HG02610 (cell line): ENCODE measurements at regions not wholly inside any gene's neighbourhood (a gene's known extent, or its start where the extent isn't known, plus 50 kb on each side); places are given as distances from the start of the nearest gene placed in this dataset.

ENCODE experiments used
- ATAC-seq: cut with Tn5 transposase; IDR thresholded peaks from one replicate; pipeline ENCODE4 v1.9.1; 2021; ENCODE audit warnings: mild to moderate bottlenecking, moderate library complexity; ENCODE audit not compliant: unreplicated experiment

GRCh38 chr9:14031810-14032209 lies 282.1 kb downstream of the NFIB start:
- ATAC-seq, result no peak

GRCh38 chr9:14031060-14031414 lies 282.9 kb downstream of the NFIB start:
- ATAC-seq, result no peak

DNA sequence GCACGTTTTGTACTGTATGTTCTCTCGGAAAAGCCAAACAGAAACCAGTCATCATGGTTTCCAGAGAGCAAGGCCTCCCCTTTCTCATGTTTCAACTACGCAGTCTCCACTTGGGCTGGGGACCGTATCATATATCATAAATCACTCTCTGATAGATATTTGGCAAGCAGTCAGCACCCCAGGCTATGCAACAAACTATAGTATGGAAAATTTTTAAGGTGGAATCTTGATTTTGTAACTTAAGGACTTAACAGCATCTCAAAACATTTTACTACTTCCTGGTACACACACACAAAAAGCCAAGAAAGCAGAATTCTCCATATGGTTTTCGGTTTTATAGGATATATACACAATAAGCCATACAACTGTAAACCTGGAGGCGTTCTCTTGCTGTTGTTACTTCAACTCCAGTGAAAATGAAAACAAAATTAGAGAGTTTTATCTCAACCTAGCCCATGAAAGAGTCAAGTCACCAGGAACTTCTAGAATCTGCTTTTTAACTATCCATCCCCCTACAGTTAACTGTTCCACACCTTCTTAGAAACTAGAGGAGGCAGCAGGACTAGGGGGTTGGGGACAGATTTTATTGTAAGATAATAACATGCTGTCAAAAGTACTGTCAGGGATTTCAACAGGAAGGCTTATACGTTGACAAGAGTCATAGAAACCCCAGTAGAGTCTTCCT lies 283.4 kb downstream of the NFIB start:
- ATAC-seq, result no peak

DNA sequence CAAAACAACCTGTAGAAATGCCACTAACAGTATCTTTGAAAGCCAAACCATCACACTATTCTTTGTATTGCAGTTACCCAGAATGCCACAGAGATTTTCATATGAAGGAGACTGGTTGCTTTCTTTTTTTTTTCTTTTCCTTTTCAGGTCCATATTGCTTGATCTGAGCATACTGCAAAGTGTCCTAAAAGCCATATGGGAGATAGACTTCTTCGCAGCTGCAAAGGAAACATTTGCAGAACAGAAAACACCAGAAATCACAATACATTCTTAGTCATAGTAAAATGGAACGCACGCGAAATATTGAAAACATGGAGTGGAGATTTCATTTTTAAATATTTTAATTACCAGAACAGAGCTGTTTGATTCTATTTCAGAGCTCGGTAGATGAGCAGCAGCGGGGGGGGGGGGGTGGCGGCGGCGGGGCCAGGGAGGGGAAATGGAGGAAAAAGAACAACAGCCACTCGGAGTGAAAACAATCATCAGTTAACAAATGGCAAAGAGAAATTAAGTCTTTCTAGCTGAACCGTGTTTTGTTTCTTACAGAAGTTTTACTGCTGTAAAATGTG lies 284.1 kb downstream of the NFIB start:
- ATAC-seq, result no peak

DNA sequence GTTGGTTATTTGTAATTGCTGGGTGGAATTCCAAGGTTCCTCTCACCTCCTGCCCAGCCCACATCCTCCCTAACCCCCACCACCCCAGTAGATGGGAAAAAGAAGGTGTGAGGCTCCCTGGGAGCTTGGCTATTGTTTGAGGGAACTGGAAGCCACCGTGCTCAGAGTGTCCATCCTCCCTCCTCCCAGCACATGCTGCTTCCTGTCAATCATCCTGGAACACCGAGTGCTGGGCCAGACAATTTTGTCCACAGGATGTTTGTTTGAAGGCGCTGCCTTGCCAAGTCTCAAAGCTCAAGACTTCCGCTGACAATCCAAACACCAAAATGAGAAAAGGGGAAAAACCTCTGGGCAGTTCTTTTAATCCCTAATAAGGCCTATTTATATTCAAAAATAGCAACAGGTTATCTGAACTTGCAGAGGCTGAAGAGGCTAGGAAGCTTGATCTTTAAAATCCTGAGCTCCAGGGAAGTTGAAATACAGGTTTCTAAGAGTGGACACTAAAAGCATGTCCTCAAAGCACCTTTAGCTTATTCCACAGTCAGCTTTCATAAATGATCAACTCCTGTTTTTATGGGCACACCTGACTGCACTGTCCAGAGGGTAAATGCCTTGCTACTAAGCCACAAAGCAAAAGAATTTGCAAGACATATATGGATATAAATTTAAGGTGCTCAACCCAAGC lies 286.7 kb downstream of the NFIB start:
- ATAC-seq, result no peak

GRCh38 chr9:14025741-14026140 lies 288.2 kb downstream of the NFIB start:
- no peak for ATAC-seq

GRCh38 chr9:14023285-14023684 lies 290.7 kb downstream of the NFIB start:
- no peak for ATAC-seq

GRCh38 chr9:14021871-14022525 lies 291.9 kb downstream of the NFIB start:
- no peak for ATAC-seq

GRCh38 chr9:14018081-14018480 lies 295.9 kb downstream of the NFIB start:
- no peak for ATAC-seq

- ATAC-seq, result no peak
Measured at GRCh38 chr9:14014744-14015143, 299.2 kb downstream of the NFIB start.

DNA sequence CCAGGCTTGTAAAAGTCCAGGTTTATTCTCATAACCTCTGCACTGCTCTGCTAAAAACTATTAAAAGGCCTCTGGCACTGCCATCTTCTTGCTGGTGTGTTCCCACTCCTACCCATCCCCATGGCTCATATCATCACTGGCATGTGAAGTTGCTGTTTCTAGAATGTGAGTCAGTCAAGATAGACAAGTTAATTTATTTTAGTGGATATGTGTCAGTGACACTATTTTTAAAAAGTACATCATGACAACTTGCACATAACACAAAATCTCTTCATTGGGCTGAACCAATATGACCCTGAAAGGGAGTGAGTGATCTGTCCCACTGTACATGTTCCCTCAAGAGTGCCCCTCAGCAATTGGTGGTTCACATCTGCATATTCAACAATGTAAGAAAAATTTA lies 299.7 kb downstream of the NFIB start:
- no peak for ATAC-seq

- no peak for ATAC-seq
Measured at GRCh38 chr9:14011799-14012560, 302.0 kb downstream of the NFIB start.

GRCh38 chr9:14007190-14007769 lies 306.7 kb downstream of the NFIB start:
- no peak for ATAC-seq

GRCh38 chr9:14006386-14007187 lies 307.4 kb downstream of the NFIB start:
- no peak for ATAC-seq

DNA sequence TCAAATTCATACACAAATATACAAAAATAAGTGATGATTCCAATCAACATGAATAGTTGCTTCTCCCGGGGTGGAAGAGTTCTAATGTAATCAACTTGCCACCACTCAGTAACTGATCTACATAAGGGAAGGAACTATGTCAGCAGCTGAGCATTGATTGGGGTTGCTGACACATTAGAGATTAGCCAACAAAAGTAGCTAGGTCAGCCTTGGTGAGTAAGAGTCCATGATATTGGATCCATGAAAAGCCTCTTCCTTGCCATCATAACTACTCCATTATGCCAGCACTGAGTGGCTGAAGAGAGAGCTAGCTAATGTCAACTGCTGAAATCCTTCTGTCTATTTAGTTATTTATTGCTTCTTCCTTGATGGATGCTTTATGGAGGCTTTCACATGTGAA lies 309.8 kb downstream of the NFIB start:
- ATAC-seq, result no peak

DNA sequence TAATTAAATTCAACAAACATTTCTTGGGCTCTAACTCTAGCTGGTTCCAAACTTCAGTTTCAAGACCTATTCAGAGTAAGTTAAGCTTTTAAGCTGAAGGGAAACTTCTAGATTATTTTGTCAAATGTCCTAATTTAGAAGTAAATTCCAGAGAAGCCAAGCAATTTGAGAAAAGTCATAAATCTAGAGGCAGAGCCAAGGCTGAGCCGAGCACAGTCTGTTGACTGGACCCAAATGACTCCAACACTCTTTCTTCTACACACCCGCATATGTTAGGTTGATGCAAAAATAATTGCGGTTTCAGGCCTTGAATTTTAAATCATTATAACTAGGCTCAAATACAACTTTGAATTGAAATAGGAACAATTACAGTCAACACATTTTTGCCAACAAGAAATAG lies 319.7 kb downstream of the NFIB start:
- no peak for ATAC-seq

- no peak for ATAC-seq
Measured at GRCh38 chr9:13993632-13994185, 320.2 kb downstream of the NFIB start.

DNA sequence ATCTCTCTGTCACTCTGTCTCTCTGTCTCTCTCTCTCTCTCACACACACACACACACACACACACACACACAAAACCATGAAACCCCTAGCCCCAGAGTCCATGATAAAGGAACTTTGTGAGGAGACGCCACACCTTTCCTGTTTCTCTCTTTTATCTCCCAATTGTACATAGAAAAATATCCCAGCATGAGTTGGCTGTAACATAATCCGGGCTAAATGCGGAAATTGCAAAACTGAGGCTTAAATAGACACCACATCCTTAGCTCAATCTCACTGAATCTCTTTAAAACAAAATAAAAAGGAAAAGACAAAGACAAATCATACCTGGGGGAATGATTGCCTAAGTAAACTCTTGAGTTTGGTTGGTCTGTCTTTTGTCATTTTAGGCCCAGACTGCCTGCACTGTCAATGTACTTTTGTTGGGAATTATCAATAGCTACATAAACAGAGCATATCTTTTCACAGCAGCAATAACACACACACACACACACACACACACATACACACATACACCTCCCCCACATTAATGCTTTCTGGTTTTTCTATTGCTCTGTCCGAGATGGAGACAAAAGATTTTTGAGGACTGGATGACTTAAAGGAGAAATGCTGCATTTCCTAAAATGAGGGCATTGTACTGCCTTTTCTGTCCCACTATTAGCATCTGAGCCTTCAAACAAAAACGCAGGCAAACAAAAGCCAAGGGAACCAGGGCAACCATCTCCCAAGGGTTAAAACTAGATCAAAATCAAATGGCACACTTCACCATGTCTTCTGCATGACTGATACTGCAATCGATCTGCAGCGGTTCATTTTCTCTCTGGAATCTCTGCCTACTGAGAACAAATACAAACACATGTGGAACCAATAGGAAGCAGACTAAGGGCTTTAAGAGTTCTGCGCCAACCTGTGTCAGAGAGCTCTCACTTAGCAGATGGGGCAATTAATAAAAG lies 321.5 kb downstream of the NFIB start:
- no peak for ATAC-seq

GRCh38 chr9:13991395-13991794 lies 322.5 kb downstream of the NFIB start:
- ATAC-seq, result no peak
